Colon (tissue), 2 donors: ENCODE measurements at regions not wholly inside any gene's neighbourhood (a gene's known extent, or its start where the extent isn't known, plus 50 kb on each side); places are given as distances from the start of the nearest gene placed in this dataset.

ENCODE experiments used
- FAIRE-seq: peaks from 2 replicates; lab custom pipeline; 2012; peaks lifted over from hg19 to GRCh38; lab: Jason Lieb, UNC
- donor health status: control.
- donor health status: control.

DNA sequence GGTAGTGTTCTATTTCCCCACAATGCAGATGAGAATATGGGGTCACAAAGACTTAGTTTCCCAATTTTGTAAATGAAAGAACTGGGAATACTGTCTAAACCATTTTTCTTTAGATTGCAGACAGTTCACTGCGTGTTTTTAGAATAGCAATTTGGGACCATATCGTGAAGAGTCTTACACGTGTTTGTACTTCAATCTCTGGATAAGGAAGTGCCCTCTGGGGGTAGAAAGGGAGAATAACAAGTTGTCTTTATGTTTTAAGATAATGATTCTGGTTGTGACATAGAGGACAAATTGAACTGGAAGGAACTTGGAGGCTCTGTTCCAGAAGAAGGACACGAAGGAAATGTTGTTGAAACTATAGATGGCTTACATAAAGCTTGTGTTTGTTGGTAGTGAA, 457.7 kb downstream of the CBLN2 start:
- FAIRE-seq: no peak

GRCh38 chr18:72075040-72075439, 469.1 kb downstream of the CBLN2 start:
- FAIRE-seq: no peak

DNA sequence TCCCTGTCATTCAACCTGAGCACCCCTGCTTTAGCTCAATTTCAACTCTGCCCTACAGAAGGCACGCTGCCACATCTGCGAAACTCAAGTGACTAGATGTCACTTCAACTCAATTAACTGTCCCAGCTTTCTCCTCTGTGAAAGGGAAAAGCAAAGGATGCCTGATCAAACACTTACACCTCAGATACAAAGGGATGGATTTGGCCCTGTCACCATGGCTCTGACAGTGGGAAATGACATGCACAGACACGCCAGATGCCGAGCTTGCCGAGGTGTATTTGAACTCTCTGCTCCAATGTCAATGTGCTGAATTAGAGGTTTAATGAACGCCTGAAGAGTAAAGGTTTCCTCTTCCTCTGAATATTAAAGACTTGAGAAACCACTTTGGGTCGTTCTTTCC, 481.1 kb downstream of the CBLN2 start:
- FAIRE-seq: no peak

DNA sequence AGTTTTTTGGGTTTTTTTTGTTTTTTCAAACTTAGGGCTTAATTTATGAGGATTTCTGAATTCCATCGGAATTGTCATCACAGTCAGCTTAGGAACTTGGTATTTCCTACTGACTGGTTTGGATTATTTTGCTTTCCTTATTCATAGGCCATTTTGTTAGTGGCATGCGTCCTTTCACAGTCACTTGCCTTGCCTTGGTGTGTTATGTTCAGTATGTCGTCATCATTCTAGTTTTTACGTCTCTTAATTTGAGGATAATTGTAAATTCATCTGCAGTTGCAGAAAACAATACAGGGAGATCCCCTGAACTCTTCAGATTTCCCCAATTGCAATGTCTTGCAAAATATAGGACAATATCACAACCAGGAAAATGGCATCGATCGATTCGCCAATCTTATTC, 485.3 kb downstream of the CBLN2 start:
- no peak for FAIRE-seq

DNA sequence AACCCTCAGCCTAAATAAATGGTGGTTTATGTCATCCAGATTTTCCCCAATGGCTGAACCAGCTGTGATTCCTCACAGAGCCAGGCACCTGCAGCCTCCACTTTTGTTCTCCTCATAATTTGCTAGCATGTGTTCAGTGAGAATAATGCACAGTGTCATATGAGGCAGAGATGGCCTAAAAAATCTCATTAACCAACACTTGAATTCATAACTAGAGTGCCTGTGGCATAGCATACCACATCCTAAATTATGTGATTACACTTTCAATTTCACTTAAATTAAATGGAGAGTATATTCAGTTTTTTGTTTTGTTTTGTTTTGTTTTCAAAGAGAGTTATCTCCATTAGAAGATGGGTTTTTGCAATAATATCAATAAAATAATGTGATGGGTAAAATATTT, 488.0 kb downstream of the CBLN2 start:
- no peak for FAIRE-seq

- no peak for FAIRE-seq
These were observed 502.7 kb downstream of the CBLN2 start for GRCh38 chr18:72041313-72042032.

- FAIRE-seq: no peak
These were observed 530.7 kb downstream of the CBLN2 start for GRCh38 chr18:72013427-72013850.

- no peak for FAIRE-seq
These were observed 545.5 kb downstream of the CBLN2 start for GRCh38 chr18:71998547-71999097.

GRCh38 chr18:71995904-71996465, 548.2 kb downstream of the CBLN2 start:
- no peak for FAIRE-seq

DNA sequence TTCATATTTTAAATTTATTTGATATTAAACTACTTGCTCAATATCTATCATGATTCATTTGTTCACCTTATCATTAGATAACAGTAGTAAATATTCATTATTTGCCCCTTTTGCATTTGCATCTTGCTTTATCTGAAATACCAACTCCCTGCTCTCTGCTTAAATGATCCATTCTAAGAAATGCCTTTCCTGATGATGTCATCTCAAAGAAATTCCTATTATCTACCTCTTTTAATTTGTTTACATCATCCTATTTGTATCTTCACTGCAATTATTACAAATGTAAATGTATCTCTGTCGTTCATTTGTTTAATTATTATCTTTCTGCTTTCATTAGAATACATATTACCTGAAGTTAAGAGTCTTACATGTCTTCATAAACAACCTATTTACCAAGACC, 549.9 kb downstream of the CBLN2 start:
- FAIRE-seq: no peak

GRCh38 chr18:71989616-71990015, 554.5 kb downstream of the CBLN2 start:
- no peak for FAIRE-seq

GRCh38 chr18:71986351-71987050, 557.6 kb downstream of the CBLN2 start:
- no peak for FAIRE-seq

GRCh38 chr18:71976744-71977143, 567.4 kb downstream of the CBLN2 start:
- FAIRE-seq: no peak

GRCh38 chr18:71966791-71967190, 577.4 kb downstream of the CBLN2 start:
- no peak for FAIRE-seq

- no peak for FAIRE-seq
These were observed 585.5 kb downstream of the CBLN2 start for GRCh38 chr18:71958605-71959004.

GRCh38 chr18:71951001-71951400, 593.1 kb downstream of the CBLN2 start:
- FAIRE-seq: no peak

GRCh38 chr18:71942433-71942832, 601.7 kb downstream of the CBLN2 start:
- FAIRE-seq: no peak

DNA sequence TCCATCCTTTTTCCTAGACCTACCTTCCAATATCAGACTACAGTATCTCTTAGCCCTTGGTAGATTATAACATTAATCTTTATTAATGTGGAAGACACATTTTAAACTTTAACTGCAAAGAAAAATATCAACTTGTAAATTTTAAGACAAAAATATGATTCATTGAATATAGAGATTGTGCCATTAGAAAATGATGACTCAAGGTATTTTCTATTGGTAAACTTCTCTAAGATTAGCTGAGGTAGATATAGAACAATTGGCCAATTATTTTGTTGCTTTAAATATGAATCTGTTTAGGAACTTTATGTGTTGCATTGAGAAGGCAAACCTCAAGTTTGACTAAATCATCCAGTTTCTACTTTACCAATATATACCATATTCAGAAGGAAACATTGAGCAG, 604.7 kb downstream of the CBLN2 start:
- FAIRE-seq: no peak

DNA sequence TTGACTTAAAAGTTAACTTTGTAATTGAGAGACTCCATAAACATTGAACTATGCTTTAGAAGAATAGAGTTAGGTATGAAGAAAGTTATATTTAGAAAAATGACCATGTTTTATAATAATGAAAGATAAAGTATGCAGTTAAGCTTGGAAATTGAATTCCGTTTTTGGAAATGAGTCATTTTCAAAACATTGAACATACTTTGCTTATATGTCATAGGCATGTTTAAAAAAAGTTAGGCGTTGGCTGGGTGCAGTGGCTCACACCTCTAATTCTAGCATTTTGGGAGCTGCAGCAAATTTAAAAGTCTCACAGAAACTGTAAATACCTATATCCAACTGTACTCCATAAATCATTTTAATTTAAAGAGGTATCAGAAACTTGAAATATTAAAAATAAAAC, 607.4 kb downstream of the CBLN2 start:
- FAIRE-seq: no peak

DNA sequence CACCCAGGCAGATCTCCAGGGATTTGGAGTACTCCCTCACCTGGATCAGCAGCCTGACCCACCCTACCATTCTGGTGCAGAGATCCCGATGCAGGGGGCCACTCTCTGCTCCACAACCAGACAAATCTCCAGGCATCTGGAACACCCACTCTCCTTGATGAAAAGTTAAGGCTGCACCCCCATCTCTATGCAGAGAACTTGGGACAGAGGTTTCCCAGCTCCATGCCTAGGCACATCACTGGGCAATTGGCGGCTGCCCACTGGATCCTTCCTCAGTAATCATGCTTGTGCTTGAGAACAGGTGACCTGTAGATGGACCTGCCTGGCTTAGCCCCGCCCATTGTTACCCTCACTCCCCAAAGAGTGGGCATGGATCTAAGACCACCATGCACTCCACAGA, 624.9 kb downstream of the CBLN2 start:
- FAIRE-seq: no peak

DNA sequence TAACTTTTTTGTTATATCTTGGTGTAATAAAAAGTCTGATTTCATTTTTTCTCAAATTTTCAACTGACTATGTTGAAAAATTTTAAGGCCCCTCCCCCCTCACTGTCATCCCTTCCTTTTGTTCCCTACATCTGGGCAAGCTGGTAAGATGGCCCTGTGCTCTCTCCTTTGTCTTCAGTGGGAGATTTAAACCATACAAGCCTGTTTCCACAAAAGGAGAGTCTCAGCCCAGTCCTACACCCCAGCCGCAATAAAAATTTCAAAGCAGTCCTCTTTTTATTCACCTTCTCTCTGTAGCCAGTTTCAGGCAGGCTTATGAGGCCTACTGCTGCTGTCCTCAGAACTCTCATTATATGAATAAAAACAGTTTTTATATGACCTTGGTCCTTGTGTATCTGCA, 630.5 kb downstream of the CBLN2 start:
- FAIRE-seq: no peak

- no peak for FAIRE-seq
These were observed 641.7 kb downstream of the CBLN2 start for GRCh38 chr18:71902482-71902881.
